Vagina (tissue), 2 donors: ENCODE measurements at regions not wholly inside any gene's neighbourhood (a gene's known extent, or its start where the extent isn't known, plus 50 kb on each side); places are given as distances from the start of the nearest gene placed in this dataset.

Experiments
- DNase-seq, 2 donors: peaks; one replicate each; pipeline ENCODE4 v3.0.0-alpha.2; 2017; ENCODE audit errors: extremely low spot score in 2 of 2
- H3K27ac ChIP-seq: fragments of 200-600 bp; sonication (generic); one replicate; pipeline ENCODE4 v1.5.1; 2019
- H3K27me3 ChIP-seq: fragments of 200-600 bp; sonication (generic); one replicate; pipeline ENCODE4 v1.5.1; 2019
- H3K36me3 ChIP-seq, 2 donors: fragments of 200-600 bp; sonication (generic); one replicate each; pipeline ENCODE4 v1.5.1; 2017 to 2019
- H3K4me1 ChIP-seq: fragments of 200-600 bp; sonication (generic); one replicate; pipeline ENCODE4 v1.5.1; 2019
- H3K4me3 ChIP-seq, 2 donors: fragments of 200-600 bp; sonication (generic); 1 replicate in 1 of 2; 2 replicates in 1 of 2; pipeline ENCODE4 v1.5.1; 2016 to 2019
- H3K9me3 ChIP-seq: fragments of 200-600 bp; sonication (generic); one replicate; pipeline ENCODE4 v1.5.1; 2019
- CTCF ChIP-seq, 3 experiments: fragments of 450-650 bp in 2 of 3; fragments of 200-600 bp in 1 of 3; sonication (generic) in 1 of 3; IDR thresholded peaks; one replicate each; pipeline ENCODE4 v1.5.1; 2017 to 2019; ENCODE audit warnings: antibody characterized with exemption in 3 of 3, mild to moderate bottlenecking in 2 of 3, moderate library complexity in 2 of 3
- POLR2A ChIP-seq, 2 donors: fragments of 450-650 bp; IDR thresholded peaks; one replicate each; pipeline ENCODE4 v1.6.1; 2017; ENCODE audit warnings: antibody characterized with exemption in 2 of 2, mild to moderate bottlenecking in 2 of 2, moderate library complexity in 2 of 2
- POLR2AphosphoS5 ChIP-seq, 2 donors: sonication (generic); formaldehyde crosslinking; IDR thresholded peaks; one replicate each; pipeline ENCODE4 v1.9.0; 2017; ENCODE audit warnings: antibody characterized with exemption in 2 of 2, mild to moderate bottlenecking in 2 of 2, low read depth in 1 of 2; ENCODE audit not compliant: insufficient read depth in 1 of 2
- intact Hi-C: fragments of 100-400 bp; cut with DNase I; formaldehyde crosslinking; loops from one replicate; pipeline ENCODE4 v1.15.1; 2023

GRCh38 chr9:78940121-78940855, 631.5 kb upstream of the TLE4 start:
- intact Hi-C loops = no loop called here
- no peak for DNase-seq
- H3K4me3 ChIP-seq = no peak overlapping the region
- no peaks in the 10 kb centered on the region for H3K36me3 ChIP-seq
- no peaks in the 10 kb centered on the region for H3K27me3 ChIP-seq
- no peaks in the 10 kb centered on the region for H3K4me1 ChIP-seq
- TF ChIP-seq POLR2A (IDR thresholded peaks at IDR 0.05) = no peak
- TF ChIP-seq POLR2AphosphoS5 (IDR thresholded peaks at IDR 0.05; ENCODE audit: insufficient read depth in 1 of 2, low read depth in 1 of 2) = no peak
- no peak for TF ChIP-seq CTCF (IDR thresholded peaks at IDR 0.05)
- H3K27ac ChIP-seq = no peak overlapping the region
- no peaks in the 10 kb centered on the region for H3K9me3 ChIP-seq

- TF ChIP-seq CTCF (IDR thresholded peaks at IDR 0.05) (no peak), POLR2A (IDR thresholded peaks at IDR 0.05) (no peak), POLR2AphosphoS5 (IDR thresholded peaks at IDR 0.05; ENCODE audit: insufficient read depth in 1 of 2, low read depth in 1 of 2) (no peak)
- no peaks in the 10 kb centered on the region for H3K9me3 ChIP-seq
- no peak for DNase-seq
- no peak overlapping the region for H3K27ac ChIP-seq
- no peaks in the 10 kb centered on the region for H3K27me3 ChIP-seq
- H3K4me3 ChIP-seq = no peak overlapping the region
- no peaks in the 10 kb centered on the region for H3K36me3 ChIP-seq
- intact Hi-C loops = no loop called here
- no peaks in the 10 kb centered on the region for H3K4me1 ChIP-seq
These were observed 617.5 kb upstream of the TLE4 start for GRCh38 chr9:78954286-78954685.

GRCh38 chr9:78958892-78959291, 612.9 kb upstream of the TLE4 start:
- TF ChIP-seq POLR2A (IDR thresholded peaks at IDR 0.05) = no peak
- TF ChIP-seq CTCF (IDR thresholded peaks at IDR 0.05) = no peak
- no peak for TF ChIP-seq POLR2AphosphoS5 (IDR thresholded peaks at IDR 0.05; ENCODE audit: insufficient read depth in 1 of 2, low read depth in 1 of 2)
- H3K27ac ChIP-seq = no peak overlapping the region
- H3K9me3 ChIP-seq = no peaks in the 10 kb centered on the region
- no peaks in the 10 kb centered on the region for H3K4me1 ChIP-seq
- H3K4me3 ChIP-seq = no peak overlapping the region
- H3K27me3 ChIP-seq = no peaks in the 10 kb centered on the region
- DNase-seq = no peak
- intact Hi-C loops = no loop called here
- no peaks in the 10 kb centered on the region for H3K36me3 ChIP-seq

- TF ChIP-seq POLR2A (IDR thresholded peaks at IDR 0.05) (no peak), CTCF (IDR thresholded peaks at IDR 0.05) (no peak), POLR2AphosphoS5 (IDR thresholded peaks at IDR 0.05; ENCODE audit: insufficient read depth in 1 of 2, low read depth in 1 of 2) (no peak)
- no peak for DNase-seq
These were observed 609.6 kb upstream of the TLE4 start for GRCh38 chr9:78962156-78962555.

GRCh38 chr9:78963911-78964310, 607.9 kb upstream of the TLE4 start:
- TF ChIP-seq CTCF (IDR thresholded peaks at IDR 0.05) (no peak), POLR2AphosphoS5 (IDR thresholded peaks at IDR 0.05; ENCODE audit: insufficient read depth in 1 of 2, low read depth in 1 of 2) (no peak), POLR2A (IDR thresholded peaks at IDR 0.05) (no peak)
- Histone ChIP-seq H3K9me3 (no peaks in the 10 kb centered on the region), H3K27ac (no peak overlapping the region)

More at GRCh38 chr9:78962156-78962555, 609.6 kb upstream of the TLE4 start:
- Histone ChIP-seq H3K27ac (no peak overlapping the region), H3K27me3 (no peaks in the 10 kb centered on the region), H3K4me3 (no peak overlapping the region), H3K9me3 (no peaks in the 10 kb centered on the region), H3K36me3 (no peaks in the 10 kb centered on the region), H3K4me1 (no peaks in the 10 kb centered on the region)
- intact Hi-C loops = no loop called here

More at GRCh38 chr9:78963911-78964310, 607.9 kb upstream of the TLE4 start:
- no peak for DNase-seq
- intact Hi-C loops = no loop called here
- no peaks in the 10 kb centered on the region for H3K4me1 ChIP-seq
- H3K4me3 ChIP-seq = no peak overlapping the region
- H3K27me3 ChIP-seq = no peaks in the 10 kb centered on the region
- no peaks in the 10 kb centered on the region for H3K36me3 ChIP-seq
